Uterus (tissue), 3 donors: ENCODE measurements at regions not wholly inside any gene's neighbourhood (a gene's known extent, or its start where the extent isn't known, plus 50 kb on each side); places are given as distances from the start of the nearest gene placed in this dataset.

ENCODE experiments used
- DNase-seq, 2 donors: peaks; one replicate each; pipeline ENCODE4 v3.0.0-alpha.2; 2019 to 2020
- H3K27ac ChIP-seq, 2 donors: fragments of 200-600 bp; sonication (generic); 1 replicate in 1 of 2; 2 replicates in 1 of 2; pipeline ENCODE4 v1.5.1; 2016 to 2018
- H3K27me3 ChIP-seq, 2 donors: fragments of 200-600 bp; sonication (generic); one replicate each; pipeline ENCODE4 v1.5.1; 2018 to 2019; ENCODE audit warnings: control low read depth in 1 of 2
- H3K36me3 ChIP-seq, 2 donors: fragments of 200-600 bp; sonication (generic); one replicate each; pipeline ENCODE4 v1.5.1; 2019; ENCODE audit warnings: control low read depth in 1 of 2
- H3K4me1 ChIP-seq, 2 donors: fragments of 200-600 bp; sonication (generic); one replicate each; pipeline ENCODE4 v1.5.1; 2018 to 2019; ENCODE audit warnings: control low read depth in 1 of 2
- H3K4me3 ChIP-seq, 2 donors: fragments of 200-600 bp; sonication (generic); 1 replicate in 1 of 2; 2 replicates in 1 of 2; pipeline ENCODE4 v1.5.1; 2018 to 2019; ENCODE audit warnings: mild to moderate bottlenecking in 1 of 2
- H3K9me3 ChIP-seq, 2 donors: fragments of 200-600 bp; sonication (generic); one replicate each; pipeline ENCODE4 v1.5.1; 2019; ENCODE audit warnings: control low read depth in 1 of 2
- CTCF ChIP-seq, 4 experiments: fragments of 200-600 bp in 2 of 4; fragments of 450-650 bp in 2 of 4; sonication (generic) in 2 of 4; IDR thresholded peaks; one replicate each; pipeline ENCODE4 v1.5.1; 2016 to 2019; ENCODE audit warnings: antibody characterized with exemption in 4 of 4, mild to moderate bottlenecking in 2 of 4, moderate library complexity in 1 of 4
- POLR2A ChIP-seq, 2 donors: fragments of 450-650 bp; IDR thresholded peaks; one replicate each; pipeline ENCODE4 v1.6.1; 2016; ENCODE audit warnings: antibody characterized with exemption in 2 of 2, mild to moderate bottlenecking in 1 of 2, moderate library complexity in 1 of 2
- intact Hi-C: fragments of 100-400 bp; cut with DNase I; formaldehyde crosslinking; loops from one replicate; pipeline ENCODE4 v1.15.1; 2023; ENCODE audit warnings: low total_unique reads
- donor health status: DM: yes; HTN: yes; CAD: no.

GRCh38 chr21:15222707-15223106 lies 157.9 kb upstream of the NRIP1 start:
- Histone ChIP-seq H3K4me3 (no peak overlapping the region), H3K9me3 (no peaks in the 10 kb centered on the region), H3K4me1 (no peaks in the 10 kb centered on the region), H3K27me3 (no peaks in the 10 kb centered on the region), H3K36me3 (no peaks in the 10 kb centered on the region), H3K27ac (no peak overlapping the region)
- no peak for DNase-seq
- intact Hi-C loops, result no loop called here
- TF ChIP-seq POLR2A (IDR thresholded peaks at IDR 0.05), result no peak
- TF ChIP-seq CTCF (IDR thresholded peaks at IDR 0.05), result no peak

- TF ChIP-seq POLR2A (IDR thresholded peaks at IDR 0.05) (no peak), CTCF (IDR thresholded peaks at IDR 0.05) (no peak)
- no peaks in the 10 kb centered on the region for H3K36me3 ChIP-seq
- DNase-seq, result no peak
- no peak overlapping the region for H3K27ac ChIP-seq
- H3K9me3 ChIP-seq, result no peaks in the 10 kb centered on the region
- H3K27me3 ChIP-seq, result no peaks in the 10 kb centered on the region
- H3K4me1 ChIP-seq, result no peaks in the 10 kb centered on the region
- no peak overlapping the region for H3K4me3 ChIP-seq
- intact Hi-C loops, result no loop called here
Observed at GRCh38 chr21:15224346-15225086, 159.7 kb upstream of the NRIP1 start.

GRCh38 chr21:15227919-15228318 lies 163.1 kb upstream of the NRIP1 start:
- Histone ChIP-seq H3K27me3 (no peaks in the 10 kb centered on the region), H3K36me3 (no peaks in the 10 kb centered on the region), H3K4me3 (no peak overlapping the region), H3K9me3 (no peaks in the 10 kb centered on the region), H3K27ac (no peak overlapping the region), H3K4me1 (no peaks in the 10 kb centered on the region)
- TF ChIP-seq CTCF (IDR thresholded peaks at IDR 0.05) (no peak), POLR2A (IDR thresholded peaks at IDR 0.05) (no peak)
- DNase-seq, result no peak
- intact Hi-C loops, result no loop called here

- no peak for TF ChIP-seq CTCF (IDR thresholded peaks at IDR 0.05)
- no peak for TF ChIP-seq POLR2A (IDR thresholded peaks at IDR 0.05)
- H3K4me1 ChIP-seq, result no peaks in the 10 kb centered on the region
- no peak overlapping the region for H3K27ac ChIP-seq
- no peak overlapping the region for H3K4me3 ChIP-seq
- H3K27me3 ChIP-seq, result no peaks in the 10 kb centered on the region
- H3K9me3 ChIP-seq, result no peaks in the 10 kb centered on the region
- DNase-seq, result no peak
- H3K36me3 ChIP-seq, result no peaks in the 10 kb centered on the region
- intact Hi-C loops, result no loop called here
Observed at GRCh38 chr21:15229390-15229789, 164.6 kb upstream of the NRIP1 start.

GRCh38 chr21:15233611-15234010 lies 168.8 kb upstream of the NRIP1 start:
- DNase-seq, result no peak
- no peak overlapping the region for H3K4me3 ChIP-seq
- H3K36me3 ChIP-seq, result no peaks in the 10 kb centered on the region
- H3K9me3 ChIP-seq, result no peaks in the 10 kb centered on the region
- H3K27me3 ChIP-seq, result no peaks in the 10 kb centered on the region
- no peaks in the 10 kb centered on the region for H3K4me1 ChIP-seq
- H3K27ac ChIP-seq, result no peak overlapping the region
- TF ChIP-seq CTCF (IDR thresholded peaks at IDR 0.05), result no peak
- no peak for TF ChIP-seq POLR2A (IDR thresholded peaks at IDR 0.05)
- intact Hi-C loops, result no loop called here
